ENCODE measurements at regions not wholly inside any gene's neighbourhood (a gene's known extent, or its start where the extent isn't known, plus 50 kb on each side); places are given as distances from the start of the nearest gene placed in this dataset.

DNA sequence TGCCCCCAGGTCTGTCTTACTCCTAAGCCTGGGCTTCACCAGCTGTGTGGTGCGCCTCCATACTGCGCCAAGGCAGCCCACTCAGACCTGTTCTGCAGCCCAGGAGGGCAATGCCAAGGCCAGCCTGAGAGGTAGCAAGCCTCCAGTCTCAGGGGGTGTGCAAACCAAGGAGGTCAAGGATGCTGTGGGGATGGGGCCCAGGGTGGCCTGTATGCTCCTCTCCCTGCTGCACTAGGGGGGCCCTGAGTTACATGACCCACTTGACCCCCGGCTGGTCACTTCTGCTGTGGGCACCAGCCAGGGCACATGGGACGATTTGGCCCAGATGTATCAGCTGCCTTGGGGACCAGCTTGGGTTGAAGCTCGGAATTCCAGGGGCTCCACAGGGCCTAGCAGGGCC, 70.0 kb upstream of the SLC6A6 start:
- TF ChIP-seq YY1 (IDR thresholded peaks at IDR 0.05; ENCODE audit: insufficient read depth, insufficient read length) (no peak), SUZ12 (IDR thresholded peaks at IDR 0.05; ENCODE audit: extremely low read depth, insufficient read depth, insufficient read length) (no peak), ZNF274 (IDR thresholded peaks at IDR 0.05; ENCODE audit: low read depth, low read length) (no peak)
